DOHH2 (cell line): ENCODE measurements at regions not wholly inside any gene's neighbourhood (a gene's known extent, or its start where the extent isn't known, plus 50 kb on each side); places are given as distances from the start of the nearest gene placed in this dataset.

Experiments used
- EZH2phosphoT487 ChIP-seq: fragments of 200-600 bp; sonication (generic); IDR thresholded peaks from 2 replicates; pipeline ENCODE4 v1.6.1; 2017; ENCODE audit warnings: borderline replicate concordance, mild to moderate bottlenecking, antibody characterized with exemption, low read length, moderate library complexity, mixed read lengths
- TF ChIP-seq, protein P1 (sequence below): fragments of 200-600 bp; sonication (generic); IDR thresholded peaks from one replicate; pipeline ENCODE4 v1.5.1; 2014; ENCODE audit warnings: antibody characterized with exemption, mild to moderate bottlenecking, low read depth, low read length; ENCODE audit not compliant: poor library complexity, severe bottlenecking

DNA sequence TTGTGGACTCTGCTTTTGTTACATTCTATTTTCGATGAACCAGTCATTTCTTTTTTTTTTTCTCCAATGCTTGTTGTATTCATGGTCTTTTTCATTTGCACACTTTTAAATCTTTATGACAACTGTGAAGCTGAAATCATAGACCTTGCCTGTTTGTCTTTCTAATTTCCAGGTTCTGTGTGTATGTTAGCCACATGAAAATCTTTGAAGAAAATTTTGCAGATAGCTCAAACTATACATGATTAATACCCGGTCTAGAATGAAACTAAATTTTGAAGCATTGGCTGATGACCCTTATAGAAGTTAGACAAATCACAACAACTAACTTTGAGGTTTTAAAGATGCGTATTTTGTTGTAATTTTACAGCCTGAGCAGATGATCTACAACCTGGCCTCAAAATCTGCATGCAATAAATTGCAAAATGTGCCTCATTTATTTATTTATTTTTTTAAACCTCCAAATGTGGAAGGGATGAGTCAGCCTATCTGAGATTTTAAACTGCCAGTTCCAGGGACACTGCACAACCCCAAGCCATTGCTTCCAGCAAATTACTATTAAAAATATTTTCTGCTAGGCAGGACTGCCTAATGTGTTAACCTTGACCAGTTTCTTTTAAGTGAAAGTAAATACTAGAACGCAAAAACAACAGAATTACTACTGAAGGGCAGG lies 96.3 kb upstream of the NAV3 start:
- TF ChIP-seq, protein P1, sequence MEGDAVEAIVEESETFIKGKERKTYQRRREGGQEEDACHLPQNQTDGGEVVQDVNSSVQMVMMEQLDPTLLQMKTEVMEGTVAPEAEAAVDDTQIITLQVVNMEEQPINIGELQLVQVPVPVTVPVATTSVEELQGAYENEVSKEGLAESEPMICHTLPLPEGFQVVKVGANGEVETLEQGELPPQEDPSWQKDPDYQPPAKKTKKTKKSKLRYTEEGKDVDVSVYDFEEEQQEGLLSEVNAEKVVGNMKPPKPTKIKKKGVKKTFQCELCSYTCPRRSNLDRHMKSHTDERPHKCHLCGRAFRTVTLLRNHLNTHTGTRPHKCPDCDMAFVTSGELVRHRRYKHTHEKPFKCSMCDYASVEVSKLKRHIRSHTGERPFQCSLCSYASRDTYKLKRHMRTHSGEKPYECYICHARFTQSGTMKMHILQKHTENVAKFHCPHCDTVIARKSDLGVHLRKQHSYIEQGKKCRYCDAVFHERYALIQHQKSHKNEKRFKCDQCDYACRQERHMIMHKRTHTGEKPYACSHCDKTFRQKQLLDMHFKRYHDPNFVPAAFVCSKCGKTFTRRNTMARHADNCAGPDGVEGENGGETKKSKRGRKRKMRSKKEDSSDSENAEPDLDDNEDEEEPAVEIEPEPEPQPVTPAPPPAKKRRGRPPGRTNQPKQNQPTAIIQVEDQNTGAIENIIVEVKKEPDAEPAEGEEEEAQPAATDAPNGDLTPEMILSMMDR, result no peak
- no peak for TF ChIP-seq EZH2phosphoT487
